ENCODE measurements at regions not wholly inside any gene's neighbourhood (a gene's known extent, or its start where the extent isn't known, plus 50 kb on each side); places are given as distances from the start of the nearest gene placed in this dataset.
"Not testable (repeated sequence)": the region's sequence is repeated elsewhere in the genome, so short reads cannot be mapped to it uniquely, and the experiment has no call there.

GRCh38 chr13:38283346-38283745 lies 66.3 kb upstream of the UFM1 start:
- no peak for DNase-seq (ENCODE audit: low spot score)

DNA sequence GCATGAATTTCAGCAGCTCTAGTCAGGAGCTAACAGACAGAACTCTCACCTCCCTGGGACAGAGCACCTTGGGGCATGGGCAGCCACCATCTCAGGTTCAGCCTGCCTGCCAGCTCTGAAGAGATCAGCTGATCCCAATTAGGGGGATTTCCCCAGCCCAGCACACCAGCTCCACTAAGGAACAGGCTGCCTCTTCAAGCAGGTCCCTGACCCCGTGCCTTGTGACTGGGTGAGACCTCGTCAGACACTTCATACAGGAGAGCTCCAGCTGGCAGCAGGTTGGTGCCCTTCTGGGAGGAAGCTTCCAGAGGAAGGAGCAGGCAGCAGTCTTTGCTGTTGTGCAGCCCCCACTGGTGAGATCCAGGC lies 84.5 kb upstream of the UFM1 start:
- no peak for DNase-seq (ENCODE audit: low spot score)

DNA sequence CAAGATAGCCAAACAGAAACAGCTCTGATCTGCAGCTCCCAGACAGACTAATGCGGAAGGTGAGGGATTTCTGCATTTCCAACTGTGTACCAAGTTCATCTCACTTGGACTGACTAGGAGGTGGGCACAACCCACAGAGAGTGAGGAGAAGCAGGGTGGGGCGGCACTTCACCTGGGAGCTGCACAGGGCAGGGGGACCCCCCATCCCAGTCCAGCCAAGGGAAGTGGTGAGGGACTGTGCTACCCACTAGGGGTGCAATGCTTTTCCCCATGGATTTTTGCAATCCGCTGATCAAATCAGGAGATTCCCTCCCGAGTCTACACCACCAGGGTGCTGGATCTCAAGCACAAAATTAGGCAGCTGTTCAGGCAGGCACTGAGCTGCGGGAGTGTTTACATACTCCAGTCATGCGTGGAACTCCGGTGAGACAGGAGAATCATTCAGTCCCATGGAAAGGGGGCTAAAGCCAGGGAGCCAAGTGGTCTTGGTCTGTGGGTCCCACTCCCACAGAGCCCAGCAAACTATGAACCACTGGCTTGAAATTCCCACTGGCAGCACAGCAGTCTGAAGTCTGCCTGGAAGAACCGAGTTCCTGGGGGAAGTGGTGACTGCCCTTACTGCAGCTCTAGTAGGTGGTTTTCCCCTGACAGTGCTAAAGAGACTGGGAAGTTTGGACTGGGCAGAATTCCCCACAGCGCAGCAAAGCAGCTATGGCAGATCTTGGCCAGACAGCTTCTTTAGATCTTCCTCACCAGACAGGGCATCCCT lies 85.1 kb upstream of the UFM1 start:
- DNase-seq (ENCODE audit: low spot score), result no peak

DNA sequence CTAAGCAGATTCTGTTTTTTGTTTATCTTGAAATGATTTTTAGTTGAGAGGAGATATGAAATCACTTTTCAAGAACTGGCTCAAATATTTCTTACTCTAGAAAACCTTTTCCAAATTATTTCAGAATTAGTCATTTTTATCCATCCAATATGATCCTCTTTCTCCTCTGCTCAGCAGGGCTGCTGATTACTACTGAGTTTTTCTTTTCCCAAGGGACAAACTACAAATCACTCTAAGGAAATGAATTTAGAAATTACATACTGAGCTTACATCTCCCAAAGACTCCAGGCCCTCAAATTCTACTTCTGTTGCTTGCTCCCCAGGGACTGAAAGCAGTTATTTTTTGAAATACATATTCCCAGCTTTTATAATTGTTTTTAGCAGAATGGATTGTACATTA lies 87.4 kb upstream of the UFM1 start:
- no peak for DNase-seq (ENCODE audit: low spot score)

- DNase-seq (ENCODE audit: low spot score), result no peak
Measured at GRCh38 chr13:38255600-38255999, 94.1 kb upstream of the UFM1 start.

DNA sequence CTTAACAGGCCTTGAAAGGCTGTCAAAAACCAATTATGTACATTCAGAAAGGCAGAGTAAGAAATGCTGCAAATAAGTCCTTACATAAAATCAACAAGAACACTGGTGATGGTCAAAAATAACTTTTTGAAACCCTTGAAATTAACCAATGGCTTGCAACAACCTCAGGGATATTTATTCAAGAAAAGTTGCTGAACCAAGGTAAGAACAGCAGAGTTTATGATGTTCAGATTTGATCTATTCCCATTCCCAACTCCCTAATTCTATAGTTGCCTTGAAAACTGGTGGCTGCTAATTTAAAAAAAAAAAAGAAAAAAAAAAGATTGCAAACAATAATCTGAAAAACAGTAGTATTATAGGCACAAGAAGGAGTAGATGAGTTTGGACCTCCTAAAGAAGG lies 109.8 kb upstream of the UFM1 start:
- DNase-seq (ENCODE audit: low spot score), result no peak

GRCh38 chr13:38228322-38228721 lies 121.3 kb upstream of the UFM1 start:
- no peak for DNase-seq (ENCODE audit: low spot score)

DNA sequence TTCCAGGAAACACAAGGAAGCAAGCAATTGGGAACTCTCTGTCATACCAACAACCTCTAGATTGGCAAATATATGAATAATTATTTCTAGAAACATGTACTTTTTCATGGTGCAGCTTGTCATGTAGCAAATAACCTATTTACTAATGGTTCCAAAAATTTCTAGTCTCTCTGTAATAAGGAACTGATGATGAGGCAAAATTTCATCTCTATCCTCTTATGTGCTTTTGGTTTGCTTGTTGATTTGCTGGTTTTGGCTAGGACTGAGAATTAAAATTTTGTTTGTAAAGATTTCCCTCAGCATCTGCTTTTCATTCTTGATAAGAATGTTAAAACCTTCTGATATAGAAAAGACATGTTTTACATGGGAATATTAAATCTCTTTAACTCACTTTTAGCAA lies 123.2 kb upstream of the UFM1 start:
- DNase-seq (ENCODE audit: low spot score), result no peak

- peak; percentile 24 for DNase-seq (ENCODE audit: low spot score)
Measured at GRCh38 chr13:38223089-38223488, 126.6 kb upstream of the UFM1 start.

DNA sequence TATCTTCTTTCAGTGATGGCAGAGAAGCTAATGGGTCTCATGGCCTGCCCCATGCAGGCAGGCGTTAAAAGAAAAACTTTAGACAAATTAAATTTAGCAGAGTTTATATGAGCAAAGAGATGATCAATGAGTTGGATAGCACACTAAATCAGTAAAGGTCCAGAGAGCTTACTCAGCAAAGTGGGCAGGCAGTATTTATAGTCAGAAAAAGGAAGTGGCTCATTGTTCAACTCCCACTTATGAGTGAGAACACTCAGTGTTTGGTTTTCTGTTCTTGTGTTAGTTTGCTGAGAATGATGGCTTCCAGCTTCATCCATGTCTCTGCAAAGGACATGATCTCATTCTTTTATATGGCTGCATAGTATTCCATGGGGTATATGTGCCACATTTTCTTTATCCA lies 128.5 kb upstream of the UFM1 start:
- DNase-seq (ENCODE audit: low spot score), result not testable (repeated sequence)

- DNase-seq (ENCODE audit: low spot score), result no peak
Measured at GRCh38 chr13:38216181-38216580, 133.5 kb upstream of the UFM1 start.

DNA sequence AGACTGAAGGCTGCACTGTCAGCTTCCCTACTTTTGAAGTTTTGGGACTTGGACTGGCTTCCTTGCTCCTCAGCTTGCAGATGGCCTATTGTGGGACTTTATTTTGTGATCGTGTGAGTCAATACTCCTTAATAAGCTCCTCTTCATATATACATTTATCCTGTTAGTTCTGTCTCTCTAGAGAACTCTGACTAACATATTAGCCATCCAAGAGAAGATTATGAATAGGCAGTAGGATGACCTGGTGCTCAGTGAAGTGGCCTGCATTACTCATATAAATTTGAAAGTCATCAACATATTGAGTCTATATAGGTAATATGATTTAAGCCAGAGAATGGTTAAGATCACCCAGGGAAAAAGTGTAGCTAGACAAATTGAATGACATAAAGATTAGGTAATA lies 136.3 kb upstream of the UFM1 start:
- no peak for DNase-seq (ENCODE audit: low spot score)

GRCh38 chr13:38210928-38211596 lies 138.6 kb upstream of the UFM1 start:
- DNase-seq (ENCODE audit: low spot score), result no peak

GRCh38 chr13:38204556-38204955 lies 145.1 kb upstream of the UFM1 start:
- no peak for DNase-seq (ENCODE audit: low spot score)

- no peak for DNase-seq (ENCODE audit: low spot score)
Measured at GRCh38 chr13:38202740-38203139, 146.9 kb upstream of the UFM1 start.

DNA sequence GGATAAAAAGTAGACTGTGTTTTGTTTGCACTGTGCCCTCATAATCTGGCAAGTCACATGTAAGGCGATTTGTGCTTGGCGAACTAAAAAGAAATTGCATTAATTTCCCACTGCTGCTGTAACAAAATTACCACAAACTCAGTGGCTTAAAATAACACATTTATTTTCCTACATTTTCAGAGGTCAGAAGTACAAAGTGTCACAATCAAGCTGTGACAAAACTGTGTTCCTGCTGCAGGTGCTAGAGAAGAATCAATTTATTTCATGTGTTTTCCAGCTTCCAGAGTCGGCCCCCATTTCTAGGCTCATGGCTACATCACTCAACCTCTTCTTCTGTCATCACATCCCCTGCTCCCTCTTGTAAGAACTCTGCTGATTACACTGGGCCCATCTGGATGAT lies 158.6 kb upstream of the UFM1 start:
- DNase-seq (ENCODE audit: low spot score), result peak; percentile 32

DNA sequence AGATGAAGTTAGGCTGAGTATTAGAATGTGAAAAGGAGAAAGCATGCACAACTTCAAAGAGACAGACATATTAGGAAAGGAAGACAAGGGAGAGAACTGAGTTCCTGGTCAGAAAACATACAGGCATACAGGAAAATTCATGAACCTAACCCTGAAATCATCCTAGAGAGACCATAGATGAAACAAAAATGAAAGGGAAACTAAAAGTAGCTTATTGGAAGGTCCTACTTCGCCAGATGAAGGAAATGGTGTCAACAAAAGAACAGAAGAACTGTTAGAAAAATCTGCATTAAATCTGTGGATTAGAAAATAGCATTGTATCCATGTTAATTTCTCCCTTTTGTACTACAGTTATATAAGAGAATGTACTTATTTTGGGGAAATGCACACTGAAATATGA lies 169.0 kb upstream of the UFM1 start:
- no peak for DNase-seq (ENCODE audit: low spot score)

DNA sequence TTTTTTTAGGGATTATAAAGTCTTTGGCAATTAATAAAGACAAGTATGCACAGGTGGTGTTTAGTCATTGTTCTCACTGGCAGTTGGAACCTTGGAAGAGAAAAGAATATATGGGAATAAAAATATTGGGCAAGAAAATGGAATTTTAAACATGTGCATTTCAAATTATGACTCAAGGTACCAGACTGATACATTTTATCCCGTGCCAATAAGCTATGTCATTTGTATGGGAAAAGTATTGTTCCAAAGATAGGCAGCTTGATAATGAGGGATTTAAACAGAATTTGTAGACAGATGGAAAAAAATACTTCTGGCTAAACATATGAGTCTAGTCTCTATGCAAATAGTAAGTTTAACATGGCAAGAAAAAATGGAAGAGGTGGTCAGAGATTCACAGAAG lies 169.5 kb upstream of the UFM1 start:
- no peak for DNase-seq (ENCODE audit: low spot score)

GRCh38 chr13:38176664-38177063 lies 173.0 kb upstream of the UFM1 start:
- no peak for DNase-seq (ENCODE audit: low spot score)

DNA sequence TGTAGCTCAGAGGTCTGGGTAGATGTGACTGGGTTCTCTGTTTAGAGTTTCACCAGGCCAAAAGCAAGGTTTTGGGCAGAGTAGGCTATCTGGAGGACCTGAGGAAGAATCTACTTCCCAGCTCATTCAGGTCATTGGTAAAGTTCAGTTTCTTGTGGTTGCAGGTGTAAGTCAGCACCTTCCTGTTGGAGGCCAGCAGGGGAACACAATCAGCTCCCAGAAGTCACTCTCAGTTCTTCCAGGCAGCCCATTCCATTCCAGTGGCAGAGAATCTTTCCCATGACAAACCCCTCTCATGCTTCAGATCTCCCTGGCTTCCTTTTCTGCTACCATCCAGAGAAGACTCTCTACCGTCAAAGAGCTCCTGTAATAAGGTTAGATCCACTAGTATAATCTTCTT lies 176.2 kb upstream of the UFM1 start:
- DNase-seq (ENCODE audit: low spot score), result no peak

- no peak for DNase-seq (ENCODE audit: low spot score)
Measured at GRCh38 chr13:38167164-38167822, 182.4 kb upstream of the UFM1 start.

GRCh38 chr13:38166116-38166515 lies 183.5 kb upstream of the UFM1 start:
- no peak for DNase-seq (ENCODE audit: low spot score)

GRCh38 chr13:38160131-38160530 lies 189.5 kb upstream of the UFM1 start:
- DNase-seq (ENCODE audit: low spot score), result no peak

DNA sequence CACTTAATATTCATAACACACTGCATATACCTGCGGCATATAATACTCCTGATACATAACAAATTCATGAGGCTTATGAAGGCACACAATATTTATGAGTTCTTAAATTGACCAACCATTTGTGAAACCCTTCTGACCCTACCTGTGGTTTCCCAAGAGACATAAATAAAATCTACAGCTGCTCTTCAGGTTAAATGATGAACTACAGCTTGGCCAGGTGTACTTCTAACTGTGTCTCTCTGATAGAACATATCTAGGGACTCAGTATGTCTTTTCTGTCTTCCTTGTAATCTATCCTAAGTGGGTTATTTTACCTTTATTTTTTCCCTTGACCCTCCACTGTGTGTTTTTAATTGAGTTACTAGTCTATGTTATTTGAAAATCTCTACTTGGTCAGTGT lies 189.9 kb upstream of the UFM1 start:
- DNase-seq (ENCODE audit: low spot score), result no peak
